ENCODE measurements at regions not wholly inside any gene's neighbourhood (a gene's known extent, or its start where the extent isn't known, plus 50 kb on each side); places are given as distances from the start of the nearest gene placed in this dataset.
"Not testable (repeated sequence)": the region's sequence is repeated elsewhere in the genome, so short reads cannot be mapped to it uniquely, and the experiment has no call there.

DNA sequence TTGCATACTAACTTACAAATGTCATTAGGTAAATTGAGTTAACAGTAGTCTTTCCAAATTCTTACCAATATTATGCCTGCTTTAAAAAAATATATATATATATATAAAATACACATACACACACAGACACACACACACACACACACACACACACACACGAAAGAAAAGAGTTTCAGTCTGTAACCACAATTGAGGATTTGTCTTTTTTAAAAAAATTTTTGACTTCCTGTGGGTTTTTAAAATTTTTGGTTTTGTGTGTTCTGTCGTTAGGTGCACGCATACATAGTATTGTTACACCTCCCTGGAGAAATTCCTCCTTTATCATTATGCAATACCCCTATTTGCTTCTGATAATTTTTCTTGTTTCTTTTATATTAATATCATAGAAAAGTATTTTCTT lies 129.3 kb upstream of the LRRC61 start:
- DNase-seq (ENCODE audit: low read depth) = not testable (repeated sequence)
